Heart left ventricle (tissue), 16 donors: ENCODE measurements at regions not wholly inside any gene's neighbourhood (a gene's known extent, or its start where the extent isn't known, plus 50 kb on each side); places are given as distances from the start of the nearest gene placed in this dataset.

Source experiments
- ATAC-seq, 4 donors: fragments of 200-7000 bp; cut with Tn5 transposase; one replicate each; pipeline ENCODE4 v1.9.1; 2020 to 2022; ENCODE audit warnings: moderate library complexity in 4 of 4, mild to moderate bottlenecking in 3 of 4, moderate number of reproducible peaks in 1 of 4
- DNase-seq, 5 donors: peaks; one replicate each; pipeline ENCODE4 v3.0.0-alpha.2; 2020
- H3K27ac ChIP-seq, 12 donors: fragments of 200-600 bp; sonication (generic) in 4 of 12; one replicate each; pipeline versions ENCODE4 v1.5.0 to v1.8.0; 2016 to 2022; ENCODE audit warnings: mild to moderate bottlenecking in 2 of 12
- H3K27me3 ChIP-seq, 9 donors: fragments of 200-600 bp; sonication (generic) in 2 of 9; one replicate each; pipeline versions ENCODE4 v1.5.1 to v1.8.0; 2016 to 2022; ENCODE audit warnings: mild to moderate bottlenecking in 3 of 9
- H3K36me3 ChIP-seq, 9 donors: fragments of 200-600 bp; sonication (generic) in 2 of 9; one replicate each; pipeline versions ENCODE4 v1.5.0 to v1.8.0; 2018 to 2022; ENCODE audit warnings: mild to moderate bottlenecking in 2 of 9
- H3K4me1 ChIP-seq, 12 donors: fragments of 200-600 bp; sonication (generic) in 4 of 12; one replicate each; pipeline versions ENCODE4 v1.5.0 to v1.8.0; 2016 to 2022; ENCODE audit warnings: mild to moderate bottlenecking in 3 of 12
- H3K4me3 ChIP-seq, 12 donors: fragments of 200-600 bp; sonication (generic) in 4 of 12; one replicate each; pipeline versions ENCODE4 v1.5.0 to v1.8.0; 2017 to 2022; ENCODE audit warnings: mild to moderate bottlenecking in 9 of 12, moderate library complexity in 4 of 12
- H3K9me3 ChIP-seq, 12 donors: fragments of 200-600 bp; sonication (generic) in 4 of 12; one replicate each; pipeline versions ENCODE4 v1.5.0 to v1.8.0; 2016 to 2022; ENCODE audit warnings: mild to moderate bottlenecking in 1 of 12
- POLR2A ChIP-seq, 2 donors: fragments of 450-650 bp; IDR thresholded peaks; one replicate each; pipeline ENCODE4 v1.6.1; 2017; ENCODE audit warnings: antibody characterized with exemption in 2 of 2, mild to moderate bottlenecking in 2 of 2, moderate library complexity in 2 of 2
- WGBS, 4 donors: extraction: QIAGEN DNeasy Blood & Tissue Kit in 2 of 4; methylation state at CpG; one replicate each; pipeline versions ENCODE4 v1.1.5 to v1.1.7; 2013 to 2018; 5-methylcytosine and 5-hydroxymethylcytosine counted together
- intact Hi-C, 10 donors: fragments of 100-400 bp; cut with DNase I; formaldehyde crosslinking; loops; one replicate each; pipeline versions ENCODE4 v1.11.1 to v1.14.2; 2022
- TF ChIP-seq, protein P1 (sequence below), 12 donors: fragments of 200-600 bp; sonication (generic) in 4 of 12; IDR thresholded peaks; one replicate each; pipeline versions ENCODE4 v1.5.0 to v1.8.0; 2018 to 2022; ENCODE audit warnings: antibody characterized with exemption in 12 of 12, mild to moderate bottlenecking in 5 of 12
- donor health status: ischemic (EF 13 %, LVEDD 7.1; RV severe dilation, severe dysfunction).
- donor health status: healthy with polysubstance abuse.
- donor health status: DM: no; HTN: yes; CAD: no.
- donor health status: DM: no; HTN: no; CAD: no.
- donor health status: ischemic (EF 25% LVEDD 6.9; RV normal size, moderate dysfunction).
- donor health status: ischemic (EF 25% LVEDD 5.7; RV mildly dilated, moderate dysfunction).
- donor health status: healthy.
- donor health status: DM: yes; HTN: yes; CAD: no.
- donor health status: ischemic (EF 35%, LVEDD 5.7; RV mildly dilated, moderate dysfunction).
- donor health status: nonischemic (EF 11% LVEDD 7.7; RV severe dilation, severe dysfunction).
- donor health status: DM: yes; HTN: yes; CAD: no.
- donor health status: PGD.
- donor health status: ischemic (EF 29% LVEDD 5.4; RV normal size, mild dysfunction).
- donor health status: nonischemic (EF 23%, LVEDD 6.1; RV moderate dilation, normal function).

DNA sequence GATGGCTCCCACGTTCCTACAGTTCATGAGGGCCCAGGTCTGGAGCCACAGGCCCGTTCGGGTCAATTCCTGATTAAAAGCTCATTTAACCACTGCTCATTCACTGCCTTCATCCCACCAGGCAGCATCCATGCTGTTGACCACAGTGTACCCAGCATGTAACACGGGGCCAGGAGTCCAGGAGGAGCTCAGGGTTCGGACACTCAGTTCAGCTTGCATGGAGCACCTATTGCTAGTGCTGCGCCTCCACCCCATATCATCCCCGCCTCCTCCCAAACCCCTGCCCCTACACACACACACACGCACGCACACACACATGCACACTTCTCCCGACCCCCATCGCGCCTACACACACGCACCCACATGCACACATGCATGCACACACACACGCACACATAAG is 72.9 kb upstream of the SNTG2 start:
- 91 to 95% (median 93%) methylated on average over 13 to 14 of the region's 14 CpGs for WGBS, 4 donors
- TF ChIP-seq, protein P1, sequence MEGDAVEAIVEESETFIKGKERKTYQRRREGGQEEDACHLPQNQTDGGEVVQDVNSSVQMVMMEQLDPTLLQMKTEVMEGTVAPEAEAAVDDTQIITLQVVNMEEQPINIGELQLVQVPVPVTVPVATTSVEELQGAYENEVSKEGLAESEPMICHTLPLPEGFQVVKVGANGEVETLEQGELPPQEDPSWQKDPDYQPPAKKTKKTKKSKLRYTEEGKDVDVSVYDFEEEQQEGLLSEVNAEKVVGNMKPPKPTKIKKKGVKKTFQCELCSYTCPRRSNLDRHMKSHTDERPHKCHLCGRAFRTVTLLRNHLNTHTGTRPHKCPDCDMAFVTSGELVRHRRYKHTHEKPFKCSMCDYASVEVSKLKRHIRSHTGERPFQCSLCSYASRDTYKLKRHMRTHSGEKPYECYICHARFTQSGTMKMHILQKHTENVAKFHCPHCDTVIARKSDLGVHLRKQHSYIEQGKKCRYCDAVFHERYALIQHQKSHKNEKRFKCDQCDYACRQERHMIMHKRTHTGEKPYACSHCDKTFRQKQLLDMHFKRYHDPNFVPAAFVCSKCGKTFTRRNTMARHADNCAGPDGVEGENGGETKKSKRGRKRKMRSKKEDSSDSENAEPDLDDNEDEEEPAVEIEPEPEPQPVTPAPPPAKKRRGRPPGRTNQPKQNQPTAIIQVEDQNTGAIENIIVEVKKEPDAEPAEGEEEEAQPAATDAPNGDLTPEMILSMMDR (IDR thresholded peaks at IDR 0.05): no peak
- TF ChIP-seq POLR2A (IDR thresholded peaks at IDR 0.05): no peak
- Histone ChIP-seq H3K4me3 (no peak overlapping the region), H3K4me1 (no peaks in the 10 kb centered on the region), H3K27ac (no peak overlapping the region), H3K36me3 (no peaks in the 10 kb centered on the region), H3K27me3 (peaks cover 0 to 43% (median 13%) of the 10 kb centered on the region in 9 donors), H3K9me3 (no peaks in the 10 kb centered on the region)
- no peak for DNase-seq
- intact Hi-C loops: no loop called here
- ATAC-seq: no peak

DNA sequence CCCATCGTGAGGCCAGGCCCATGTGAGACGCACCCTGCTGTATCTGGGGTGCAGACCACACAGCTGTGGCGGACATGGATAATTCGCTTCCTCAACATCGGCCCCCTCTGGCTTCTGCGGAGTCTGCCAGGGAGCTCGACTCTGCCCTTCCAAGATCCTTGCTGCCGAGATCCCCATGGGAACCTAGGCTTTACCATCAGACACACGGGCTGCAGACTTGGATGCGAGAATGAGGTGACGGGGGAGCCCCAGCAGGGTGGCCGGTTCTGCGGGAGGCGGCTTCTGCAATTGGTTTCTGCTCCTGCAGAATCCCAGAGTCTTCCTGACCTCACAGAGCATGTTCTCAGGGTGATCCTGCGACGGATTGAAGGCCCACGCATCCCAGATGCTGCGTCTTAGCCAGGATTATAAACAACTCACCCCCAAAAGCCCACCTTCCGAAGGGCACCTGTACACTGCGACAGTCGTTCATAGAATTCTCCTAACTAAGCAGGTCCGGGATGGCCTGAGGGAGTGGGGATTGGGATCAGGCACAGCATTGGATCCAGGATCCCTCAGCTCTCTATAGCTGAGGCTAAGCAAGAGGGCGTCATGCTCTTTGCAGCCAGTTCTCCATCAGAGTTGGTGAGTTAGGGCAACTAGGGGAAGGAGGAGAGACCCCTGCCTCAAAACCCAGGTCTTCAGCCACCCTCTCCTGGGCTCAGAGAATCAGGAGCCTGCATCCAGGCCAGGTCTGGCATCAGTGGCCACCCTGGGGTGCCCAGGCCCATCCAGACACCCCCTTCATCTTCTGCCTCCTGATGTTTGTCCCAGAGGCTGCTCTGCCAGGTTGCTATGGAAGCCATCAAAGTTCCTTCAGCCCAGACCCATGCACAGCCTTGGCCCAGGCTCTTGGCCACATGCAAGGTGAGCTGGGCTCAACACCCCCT is 74.7 kb upstream of the SNTG2 start:
- no peak for TF ChIP-seq POLR2A (IDR thresholded peaks at IDR 0.05)
- TF ChIP-seq, protein P1 (IDR thresholded peaks at IDR 0.05): no peak
- WGBS, 4 donors: 84 to 86% (median 85%) methylated on average over 22 to 23 of the region's 23 CpGs
- Histone ChIP-seq H3K9me3 (no peaks in the 10 kb centered on the region), H3K4me3 (no peak overlapping the region), H3K27me3 (peaks cover 3 to 48% (median 11%) of the 10 kb centered on the region in 9 donors), H3K36me3 (no peaks in the 10 kb centered on the region), H3K4me1 (no peaks in the 10 kb centered on the region), H3K27ac (no peak overlapping the region)
- intact Hi-C loops: no loop called here
- ATAC-seq (no peak), DNase-seq (peak in 1 of 5 donors; percentile 3)

DNA sequence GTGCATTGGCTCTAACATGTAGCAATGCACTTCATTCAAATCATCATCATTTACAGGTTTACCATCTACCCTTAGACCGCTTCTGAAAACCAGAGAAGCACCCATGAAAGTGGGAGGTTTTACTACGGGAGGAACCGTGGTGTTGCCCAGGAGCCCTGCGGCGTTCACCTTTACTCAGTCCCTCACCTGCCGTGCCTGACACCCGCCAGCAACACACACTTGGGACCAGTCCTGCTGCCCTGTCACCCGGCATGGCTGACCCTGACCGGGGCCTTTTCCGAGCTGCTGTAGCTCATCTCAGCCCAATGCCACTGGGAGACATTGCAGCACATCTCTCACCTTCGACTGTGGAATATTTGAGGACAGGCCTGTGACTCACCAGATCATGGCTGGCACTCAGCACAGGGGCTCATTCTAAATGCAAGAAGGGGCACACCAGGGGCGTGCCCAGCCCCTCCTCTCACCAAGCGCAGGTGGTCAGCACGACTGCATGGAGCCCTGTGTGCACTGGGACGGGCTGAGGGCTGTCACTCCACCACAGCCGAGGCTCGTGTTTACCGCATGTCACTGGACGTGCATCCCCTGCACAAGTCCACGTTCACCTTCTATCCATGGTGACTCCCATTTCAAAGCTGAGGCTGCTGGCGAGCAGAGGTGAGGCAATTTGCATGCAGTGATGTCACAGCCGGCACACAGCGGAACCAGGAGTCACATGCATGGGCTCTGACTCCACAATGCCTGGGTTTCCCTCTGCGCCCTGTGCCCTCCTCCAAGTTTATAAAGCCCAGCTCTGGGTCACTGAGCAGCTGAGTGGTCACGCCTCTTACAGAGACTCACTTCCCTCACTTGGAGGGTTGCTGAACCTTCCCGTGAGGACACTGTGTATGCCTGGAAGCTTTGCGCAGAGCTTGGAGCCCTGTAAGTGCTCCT is 76.7 kb upstream of the SNTG2 start:
- DNase-seq (no peak), ATAC-seq (no peak)
- intact Hi-C loops: no loop called here
- TF ChIP-seq, protein P1 (IDR thresholded peaks at IDR 0.05): no peak
- TF ChIP-seq POLR2A (IDR thresholded peaks at IDR 0.05): no peak
- Histone ChIP-seq H3K27ac (no peak overlapping the region), H3K4me3 (no peak overlapping the region), H3K36me3 (no peaks in the 10 kb centered on the region), H3K27me3 (peaks cover 3 to 51% (median 13%) of the 10 kb centered on the region in 9 donors), H3K9me3 (no peaks in the 10 kb centered on the region), H3K4me1 (no peaks in the 10 kb centered on the region)
- 83 to 89% (median 85%) methylated on average over 20 to 27 of the region's 27 CpGs for WGBS, 4 donors

DNA sequence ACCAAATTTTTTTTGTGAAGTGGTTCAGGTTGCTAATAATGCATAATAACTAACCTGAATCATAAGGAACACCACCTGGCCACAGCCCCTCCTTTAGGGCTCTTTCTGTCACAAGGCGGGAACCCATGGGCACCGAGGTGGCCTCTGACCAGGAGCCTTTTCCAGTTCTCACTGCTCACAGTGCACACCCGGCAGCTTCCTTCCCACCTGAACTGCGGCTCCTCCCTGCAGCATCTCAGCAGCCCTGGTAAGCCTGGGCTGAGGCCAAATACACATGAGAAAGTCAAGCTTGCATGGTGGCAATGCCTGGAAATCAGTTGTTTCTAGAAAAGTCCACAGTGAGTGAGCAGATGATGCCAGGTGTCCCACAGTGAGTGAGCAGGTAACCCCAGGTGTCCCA is 77.6 kb upstream of the SNTG2 start:
- H3K4me1 ChIP-seq: no peaks in the 10 kb centered on the region
- ATAC-seq: no peak
- TF ChIP-seq, protein P1 (IDR thresholded peaks at IDR 0.05): no peak
- no peak for TF ChIP-seq POLR2A (IDR thresholded peaks at IDR 0.05)
- peaks cover 3 to 51% (median 13%) of the 10 kb centered on the region in 9 donors for H3K27me3 ChIP-seq
- intact Hi-C loops: no loop called here
- no peak for DNase-seq
- no peaks in the 10 kb centered on the region for H3K9me3 ChIP-seq
- H3K36me3 ChIP-seq: no peaks in the 10 kb centered on the region
- WGBS, 4 donors: 81 to 97% (median 88%) methylated on average over 4 of the region's 4 CpGs
- no peak overlapping the region for H3K27ac ChIP-seq
- no peak overlapping the region for H3K4me3 ChIP-seq
